HG03354 (cell line): ENCODE measurements at regions not wholly inside any gene's neighbourhood (a gene's known extent, or its start where the extent isn't known, plus 50 kb on each side); places are given as distances from the start of the nearest gene placed in this dataset.

Experiments used
- ATAC-seq: cut with Tn5 transposase; IDR thresholded peaks from one replicate; pipeline ENCODE4 v1.9.1; 2021; ENCODE audit warnings: mild to moderate bottlenecking; ENCODE audit not compliant: unreplicated experiment, poor library complexity, severe bottlenecking

DNA sequence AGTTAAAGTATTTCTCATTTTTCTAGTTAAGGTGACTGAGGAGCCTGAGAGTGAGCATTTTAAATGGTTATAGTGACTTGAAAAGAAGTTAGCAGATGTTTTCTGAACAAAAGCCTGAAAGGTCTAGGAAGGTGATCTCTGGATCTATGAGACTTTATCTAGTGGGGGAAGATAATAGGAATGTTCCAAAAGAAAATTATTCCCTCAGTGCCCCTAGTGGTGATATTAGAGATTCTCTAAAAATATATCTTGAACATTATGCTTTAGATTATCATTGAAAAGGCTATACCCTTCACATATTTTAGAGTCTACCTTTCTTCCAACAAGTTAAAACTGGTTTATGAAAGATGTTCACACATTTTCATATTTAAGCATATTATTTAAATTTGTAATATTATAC lies 69.0 kb upstream of the SPANXN1 start:
- ATAC-seq: no peak

GRCh38 chrX:145190801-145191389 lies 56.4 kb upstream of the SPANXN1 start:
- peak; percentile 52 for ATAC-seq
